IPS-NIHi11 (cell line): ENCODE measurements at regions not wholly inside any gene's neighbourhood (a gene's known extent, or its start where the extent isn't known, plus 50 kb on each side); places are given as distances from the start of the nearest gene placed in this dataset.

ENCODE experiments used
- DNase-seq: peaks from one replicate; pipeline ENCODE4 v3.0.0; 2012; ENCODE audit warnings: mixed read lengths, low spot score

GRCh38 chr4:123940604-123941003, 544.0 kb downstream of the SPRY1 start:
- no peak for DNase-seq

- no peak for DNase-seq
Observed at GRCh38 chr4:123941306-123941705, 544.7 kb downstream of the SPRY1 start.

- DNase-seq: no peak
Observed at GRCh38 chr4:123943976-123944375, 547.4 kb downstream of the SPRY1 start.

- DNase-seq: no peak
Observed at GRCh38 chr4:123945301-123945700, 548.7 kb downstream of the SPRY1 start.

GRCh38 chr4:123950530-123950929, 553.9 kb downstream of the SPRY1 start:
- no peak for DNase-seq

GRCh38 chr4:123952530-123953274, 556.1 kb downstream of the SPRY1 start:
- peak; percentile 23 for DNase-seq

GRCh38 chr4:123953566-123953965, 557.0 kb downstream of the SPRY1 start:
- no peak for DNase-seq

GRCh38 chr4:123954220-123954619, 557.6 kb downstream of the SPRY1 start:
- DNase-seq: no peak

- DNase-seq: no peak
Observed at GRCh38 chr4:123955167-123955800, 558.7 kb downstream of the SPRY1 start.

- DNase-seq: no peak
Observed at GRCh38 chr4:123956204-123956603, 559.6 kb downstream of the SPRY1 start.

GRCh38 chr4:123966990-123967769, 570.6 kb downstream of the SPRY1 start:
- no peak for DNase-seq

- no peak for DNase-seq
Observed at GRCh38 chr4:123972031-123972430, 575.4 kb downstream of the SPRY1 start.

- no peak for DNase-seq
Observed at GRCh38 chr4:123974386-123975149, 578.0 kb downstream of the SPRY1 start.

- DNase-seq: peak; percentile 44
Observed at GRCh38 chr4:123976285-123976684, 579.7 kb downstream of the SPRY1 start.

GRCh38 chr4:123976819-123977218, 580.2 kb downstream of the SPRY1 start:
- no peak for DNase-seq

GRCh38 chr4:123977641-123978081, 581.1 kb downstream of the SPRY1 start:
- no peak for DNase-seq

GRCh38 chr4:123978637-123979036, 582.0 kb downstream of the SPRY1 start:
- no peak for DNase-seq

- DNase-seq: no peak
Observed at GRCh38 chr4:123980736-123981300, 584.2 kb downstream of the SPRY1 start.

- DNase-seq: no peak
Observed at GRCh38 chr4:123984886-123985285, 588.3 kb downstream of the SPRY1 start.

GRCh38 chr4:123986268-123986798, 589.7 kb downstream of the SPRY1 start:
- DNase-seq: no peak

GRCh38 chr4:123987408-123987807, 590.8 kb downstream of the SPRY1 start:
- DNase-seq: no peak
